Mesenchymal stem cell (in vitro differentiated cells and primary cell): ENCODE measurements at regions not wholly inside any gene's neighbourhood (a gene's known extent, or its start where the extent isn't known, plus 50 kb on each side); places are given as distances from the start of the nearest gene placed in this dataset.

Source experiments
- DNase-seq: peaks from one replicate; pipeline ENCODE4 v3.0.0-alpha.2; 2013
- H2AFZ ChIP-seq: one replicate; pipeline ENCODE4 v1.6.1; 2013; ENCODE audit warnings: low read depth, mild to moderate bottlenecking, control low read depth, inconsistent platforms, low read length, moderate library complexity
- H2AK5ac ChIP-seq: 2 replicates; pipeline ENCODE4 v1.6.1; 2013; ENCODE audit warnings: low read length, moderate library complexity, mild to moderate bottlenecking, inconsistent platforms; ENCODE audit not compliant: severe bottlenecking
- H2BK120ac ChIP-seq: one replicate; pipeline ENCODE4 v1.6.1; 2013; ENCODE audit warnings: low read depth, mild to moderate bottlenecking, inconsistent platforms, low read length, moderate library complexity
- H2BK12ac ChIP-seq, 2 experiments: one replicate each; pipeline ENCODE4 v1.6.1; 2013; ENCODE audit warnings: inconsistent platforms in 2 of 2, low read length in 2 of 2, mild to moderate bottlenecking in 2 of 2, moderate library complexity in 2 of 2, control low read depth in 1 of 2
- H2BK15ac ChIP-seq: one replicate; pipeline ENCODE4 v1.6.1; 2013; ENCODE audit warnings: mild to moderate bottlenecking, low read depth, inconsistent platforms; ENCODE audit not compliant: poor library complexity, severe bottlenecking
- H2BK5ac ChIP-seq: 2 replicates; pipeline ENCODE4 v1.6.1; 2013; ENCODE audit warnings: low read depth, mild to moderate bottlenecking, low read length, control low read depth, inconsistent platforms; ENCODE audit not compliant: poor library complexity, severe bottlenecking
- H3K14ac ChIP-seq, 2 experiments: one replicate each; pipeline ENCODE4 v1.6.1; 2013; ENCODE audit warnings: inconsistent platforms in 2 of 2, low read length in 2 of 2, control low read depth in 1 of 2, mild to moderate bottlenecking in 1 of 2, moderate library complexity in 1 of 2
- H3K18ac ChIP-seq, 2 experiments: one replicate each; pipeline ENCODE4 v1.6.1; 2013; ENCODE audit warnings: inconsistent platforms in 2 of 2, low read length in 2 of 2, control low read depth in 1 of 2, low read depth in 1 of 2, mild to moderate bottlenecking in 1 of 2
- H3K23ac ChIP-seq, 2 experiments: one replicate each; pipeline ENCODE4 v1.6.1; 2013; ENCODE audit warnings: inconsistent platforms in 2 of 2, low read length in 2 of 2, mild to moderate bottlenecking in 2 of 2, moderate library complexity in 2 of 2, control low read depth in 1 of 2
- H3K27ac ChIP-seq: 2 replicates; pipeline ENCODE4 v1.5.1; 2013; ENCODE audit warnings: mild to moderate bottlenecking, moderate library complexity, low read length, control low read depth, inconsistent platforms; ENCODE audit not compliant: poor library complexity, severe bottlenecking
- H3K27me3 ChIP-seq, 2 experiments: 2 replicates each; pipeline versions ENCODE4 v1.6.1 to v1.7.0; 2013; ENCODE audit warnings: low read length in 2 of 2, mild to moderate bottlenecking in 2 of 2, moderate library complexity in 2 of 2, control low read depth in 1 of 2, inconsistent platforms in 1 of 2; ENCODE audit not compliant: control insufficient read depth in 1 of 2, insufficient read depth in 1 of 2
- H3K36me3 ChIP-seq, 2 experiments: 2 replicates each; pipeline versions ENCODE4 v1.6.1 to v1.7.0; 2013; ENCODE audit warnings: low read length in 2 of 2, control low read depth in 1 of 2, inconsistent platforms in 1 of 2, low read depth in 1 of 2, mild to moderate bottlenecking in 1 of 2; ENCODE audit not compliant: insufficient read depth in 2 of 2, control insufficient read depth in 1 of 2
- H3K4ac ChIP-seq, 2 experiments: one replicate each; pipeline ENCODE4 v1.6.1; 2013; ENCODE audit warnings: inconsistent platforms in 2 of 2, low read length in 2 of 2, mild to moderate bottlenecking in 2 of 2, moderate library complexity in 2 of 2, control low read depth in 1 of 2, low read depth in 1 of 2
- H3K4me1 ChIP-seq: 2 replicates; pipeline ENCODE4 v1.6.1; 2013; ENCODE audit warnings: low read depth, low read length, control low read depth; ENCODE audit not compliant: control insufficient read depth, insufficient read depth
- H3K4me2 ChIP-seq: 2 replicates; pipeline ENCODE4 v1.6.1; 2013; ENCODE audit warnings: low read length, mild to moderate bottlenecking, inconsistent platforms; ENCODE audit not compliant: poor library complexity, severe bottlenecking
- H3K4me3 ChIP-seq, 2 experiments: 2 replicates each; pipeline versions ENCODE4 v1.5.1 to v1.7.0; 2013; ENCODE audit warnings: low read length in 2 of 2, mild to moderate bottlenecking in 2 of 2, control low read depth in 1 of 2, low read depth in 1 of 2; ENCODE audit not compliant: insufficient read depth in 1 of 2
- H3K79me1 ChIP-seq: replicated peaks from 2 replicates; pipeline ENCODE4 v1.6.1; 2013; ENCODE audit warnings: mild to moderate bottlenecking, control low read depth, low read length, inconsistent platforms; ENCODE audit not compliant: poor library complexity, severe bottlenecking
- H3K9ac ChIP-seq: 2 replicates; pipeline ENCODE4 v1.7.0; 2013; ENCODE audit warnings: mild to moderate bottlenecking, low read length, moderate library complexity
- H3K9me3 ChIP-seq: 2 replicates; pipeline ENCODE4 v1.7.0; 2013; ENCODE audit warnings: mild to moderate bottlenecking, low read length; ENCODE audit not compliant: control insufficient read depth
- H4K8ac ChIP-seq: one replicate; pipeline ENCODE4 v1.6.1; 2013; ENCODE audit warnings: inconsistent platforms, mild to moderate bottlenecking, low read length, moderate library complexity
- H4K91ac ChIP-seq: one replicate; pipeline ENCODE4 v1.6.1; 2013; ENCODE audit warnings: mild to moderate bottlenecking, low read length, inconsistent platforms
- WGBS: methylation state at CpG from one replicate; pipeline ENCODE4 v1.1.7; 2013; ENCODE audit warnings: mixed read lengths; 5-methylcytosine and 5-hydroxymethylcytosine counted together

GRCh38 chr4:66095065-66095464 lies 424.8 kb upstream of the EPHA5 start:
- no CpG with 5 or more reads among the region's 2 CpGs for WGBS
- Histone ChIP-seq H3K14ac (no peak overlapping the region), H3K4me3 (no peak overlapping the region), H3K23ac (no peak overlapping the region), H2BK15ac (no peak overlapping the region), H2BK120ac (no peak overlapping the region), H3K27me3 (no peaks in the 10 kb centered on the region), H2AK5ac (no peak overlapping the region), H2BK5ac (no peak overlapping the region), H3K9ac (no peak overlapping the region), H3K9me3 (no peaks in the 10 kb centered on the region), H3K79me1 (no peaks in the 10 kb centered on the region), H3K4ac (no peak overlapping the region), H2BK12ac (no peak overlapping the region), H3K18ac (no peak overlapping the region), H3K36me3 (no peaks in the 10 kb centered on the region), H4K8ac (no peak overlapping the region), H2AFZ (no peak overlapping the region), H3K4me2 (no peak overlapping the region), H4K91ac (no peak overlapping the region), H3K27ac (no peak overlapping the region), H3K4me1 (no peaks in the 10 kb centered on the region)
- no peak for DNase-seq

- no peak overlapping the region for H2BK12ac ChIP-seq
- no peak overlapping the region for H2BK15ac ChIP-seq
- no peak overlapping the region for H2AFZ ChIP-seq
- no peak overlapping the region for H3K4me2 ChIP-seq
- no peaks in the 10 kb centered on the region for H3K9me3 ChIP-seq
- H2BK5ac ChIP-seq: no peak overlapping the region
- H3K4me3 ChIP-seq: no peak overlapping the region
- H3K4ac ChIP-seq: no peak overlapping the region
- H2AK5ac ChIP-seq: no peak overlapping the region
- H3K14ac ChIP-seq: no peak overlapping the region
- no peak overlapping the region for H3K18ac ChIP-seq
- H3K9ac ChIP-seq: no peak overlapping the region
- H3K27me3 ChIP-seq: no peaks in the 10 kb centered on the region
- H2BK120ac ChIP-seq: no peak overlapping the region
- no peaks in the 10 kb centered on the region for H3K36me3 ChIP-seq
- DNase-seq: no peak
- no peaks in the 10 kb centered on the region for H3K79me1 ChIP-seq
- H3K23ac ChIP-seq: no peak overlapping the region
- H3K4me1 ChIP-seq: no peaks in the 10 kb centered on the region
- WGBS: 96% methylated on average over 15 of the region's 15 CpGs
- H4K8ac ChIP-seq: no peak overlapping the region
- no peak overlapping the region for H3K27ac ChIP-seq
- H4K91ac ChIP-seq: no peak overlapping the region
Measured at GRCh38 chr4:66094070-66094469, 423.8 kb upstream of the EPHA5 start.

- Histone ChIP-seq H2BK120ac (no peak overlapping the region), H2BK5ac (no peak overlapping the region), H2AK5ac (no peak overlapping the region), H3K27me3 (no peaks in the 10 kb centered on the region), H3K4me1 (no peaks in the 10 kb centered on the region), H3K4me2 (no peak overlapping the region), H3K14ac (no peak overlapping the region), H3K9me3 (peaks cover 12% of the 10 kb centered on the region), H4K91ac (no peak overlapping the region), H2AFZ (no peak overlapping the region), H3K18ac (no peak overlapping the region), H3K4ac (no peak overlapping the region), H3K79me1 (no peaks in the 10 kb centered on the region), H3K4me3 (no peak overlapping the region), H3K23ac (no peak overlapping the region), H2BK12ac (no peak overlapping the region), H3K9ac (no peak overlapping the region), H2BK15ac (no peak overlapping the region), H3K36me3 (no peaks in the 10 kb centered on the region), H4K8ac (no peak overlapping the region), H3K27ac (no peak overlapping the region)
- DNase-seq: no peak
- no CpG with 5 or more reads among the region's 1 CpG for WGBS
Measured at GRCh38 chr4:66091786-66092185, 421.5 kb upstream of the EPHA5 start.

- no peak overlapping the region for H2BK120ac ChIP-seq
- no peak overlapping the region for H3K4me3 ChIP-seq
- no peaks in the 10 kb centered on the region for H3K79me1 ChIP-seq
- H3K4ac ChIP-seq: no peak overlapping the region
- H3K27me3 ChIP-seq: no peaks in the 10 kb centered on the region
- H3K14ac ChIP-seq: no peak overlapping the region
- H4K91ac ChIP-seq: no peak overlapping the region
- H2AK5ac ChIP-seq: no peak overlapping the region
- no peak overlapping the region for H3K23ac ChIP-seq
- no peaks in the 10 kb centered on the region for H3K4me1 ChIP-seq
- WGBS: 100% methylated on average over 1 of the region's 2 CpGs
- H3K18ac ChIP-seq: no peak overlapping the region
- DNase-seq: no peak
- H2BK15ac ChIP-seq: no peak overlapping the region
- no peak overlapping the region for H4K8ac ChIP-seq
- H3K36me3 ChIP-seq: no peaks in the 10 kb centered on the region
- H3K9me3 ChIP-seq: peaks cover 7% of the 10 kb centered on the region
- H3K9ac ChIP-seq: no peak overlapping the region
- H3K27ac ChIP-seq: no peak overlapping the region
- H2BK5ac ChIP-seq: no peak overlapping the region
- H2BK12ac ChIP-seq: no peak overlapping the region
- H2AFZ ChIP-seq: no peak overlapping the region
- H3K4me2 ChIP-seq: no peak overlapping the region
Measured at GRCh38 chr4:66073961-66074360, 403.7 kb upstream of the EPHA5 start.
